ENCODE measurements at regions not wholly inside any gene's neighbourhood (a gene's known extent, or its start where the extent isn't known, plus 50 kb on each side); places are given as distances from the start of the nearest gene placed in this dataset.
"Not testable (repeated sequence)": the region's sequence is repeated elsewhere in the genome, so short reads cannot be mapped to it uniquely, and the experiment has no call there.

DNA sequence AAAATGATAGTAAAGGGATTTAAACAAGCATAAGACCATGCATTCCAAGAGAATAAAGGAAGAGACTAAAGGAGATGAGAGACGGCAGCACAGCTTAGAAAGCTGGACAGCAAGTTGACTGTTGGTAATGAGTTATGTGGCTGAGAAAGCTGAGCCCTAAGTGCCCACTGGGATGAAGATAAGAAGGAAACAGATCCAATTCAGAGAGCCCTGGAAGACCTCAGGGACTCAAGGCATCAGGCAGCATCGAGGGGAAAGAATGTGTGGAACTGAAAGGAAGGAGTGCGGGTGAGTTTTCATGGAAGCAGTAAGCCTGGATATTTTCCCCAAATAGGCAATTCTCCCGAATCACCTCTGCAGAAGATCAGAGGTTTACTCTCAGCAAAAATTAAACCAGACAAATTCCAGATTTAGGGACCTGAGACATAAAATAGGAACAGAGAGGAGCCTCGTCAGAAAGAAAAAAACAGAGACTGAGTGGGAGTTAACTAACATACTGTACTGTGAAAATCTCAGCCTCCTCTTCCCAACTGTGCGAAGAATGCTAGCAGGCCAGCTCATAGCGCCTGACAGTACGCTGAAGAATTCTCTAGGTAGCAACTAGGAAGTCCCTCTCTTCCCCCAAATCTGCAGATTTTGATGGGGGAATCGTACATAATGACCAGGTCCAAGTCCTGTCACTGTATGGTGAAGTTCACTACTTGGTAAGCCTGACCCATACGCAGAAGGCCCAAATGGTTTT, 187.7 kb upstream of the TAPT1 start:
- DNase-seq (no peak), ATAC-seq (no peak)
- intact Hi-C loops (cut with DNase I), result no loop called here
- no peak overlapping the region for H3K4me3 ChIP-seq
- H3K36me3 ChIP-seq, result no peaks in the 10 kb centered on the region
- no peaks in the 10 kb centered on the region for H3K4me1 ChIP-seq
- H3K27me3 ChIP-seq, result no peaks in the 10 kb centered on the region
- TF ChIP-seq POLR2A (IDR thresholded peaks at IDR 0.05) (no peak), CTCF (IDR thresholded peaks at IDR 0.05) (no peak)
- no peak overlapping the region for H3K27ac ChIP-seq
- H3K9me3 ChIP-seq, result no peaks in the 10 kb centered on the region
- whole genome bisulfite sequencing (ENCODE audit: insufficient coverage, low coverage, low lambda C conversion rate, missing lambda C conversion rate), result 68% methylated on average over 10 of the region's 10 CpGs

GRCh38 chr4:16411501-16412085, 185.3 kb upstream of the TAPT1 start:
- DNase-seq (no peak), ATAC-seq (no peak)
- Histone ChIP-seq H3K9me3 (no peaks in the 10 kb centered on the region), H3K27me3 (no peaks in the 10 kb centered on the region), H3K4me1 (no peaks in the 10 kb centered on the region), H3K27ac (no peak overlapping the region), H3K36me3 (no peaks in the 10 kb centered on the region), H3K4me3 (no peak overlapping the region)
- TF ChIP-seq CTCF (IDR thresholded peaks at IDR 0.05) (no peak), POLR2A (IDR thresholded peaks at IDR 0.05) (no peak)
- intact Hi-C loops (cut with DNase I), result no loop called here
- 77% methylated on average over 4 of the region's 4 CpGs for WGBS (ENCODE audit: insufficient coverage, low coverage, low lambda C conversion rate, missing lambda C conversion rate)

DNA sequence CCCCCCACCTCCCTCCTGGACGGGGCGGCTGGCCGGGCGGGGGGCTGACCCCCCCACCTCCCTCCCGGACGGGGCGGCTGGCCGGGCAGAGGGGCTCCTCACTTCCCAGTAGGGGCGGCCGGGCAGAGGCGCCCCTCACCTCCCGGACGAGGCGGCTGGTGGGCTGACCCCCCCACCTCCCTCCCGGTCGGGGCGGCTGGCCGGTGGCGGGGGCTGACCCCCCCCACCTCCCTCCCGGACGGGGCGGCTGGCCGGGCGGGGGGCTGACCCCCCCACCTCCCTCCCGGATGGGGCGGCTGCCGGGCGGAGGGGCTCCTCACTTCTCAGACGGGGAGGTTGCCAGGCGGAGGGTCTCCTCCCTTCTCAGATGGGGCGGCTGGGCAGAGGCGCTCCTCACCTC, 166.9 kb upstream of the TAPT1 start:
- H3K9me3 ChIP-seq; H3K4me1 ChIP-seq; H3K27me3 ChIP-seq; ATAC-seq; intact Hi-C loops (cut with DNase I); H3K4me3 ChIP-seq; DNase-seq; H3K36me3 ChIP-seq; H3K27ac ChIP-seq: not testable (repeated sequence)
- WGBS (ENCODE audit: insufficient coverage, low coverage, low lambda C conversion rate, missing lambda C conversion rate), result no CpG with 5 or more reads among the region's 32 CpGs

DNA sequence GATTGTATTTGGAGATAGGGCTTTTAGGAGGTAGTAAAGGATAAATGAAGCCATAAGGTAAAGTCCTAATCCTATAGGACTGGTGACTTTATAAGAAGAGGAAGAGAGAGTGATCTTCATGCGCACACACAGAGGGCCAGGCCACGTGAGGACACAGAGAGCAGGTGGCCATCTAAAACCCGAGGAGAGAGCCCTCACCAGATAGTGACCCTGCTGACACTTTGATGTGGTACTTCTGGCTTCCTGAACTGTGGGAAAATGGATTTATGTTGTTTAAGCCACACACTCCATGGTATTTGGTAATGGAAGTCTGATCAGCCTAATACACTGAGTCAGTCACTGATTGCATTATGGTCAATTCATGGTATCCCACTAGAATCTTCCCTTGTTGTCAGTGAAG, 164.9 kb upstream of the TAPT1 start:
- Histone ChIP-seq H3K4me1 (no peaks in the 10 kb centered on the region), H3K4me3 (no peak overlapping the region), H3K36me3 (no peaks in the 10 kb centered on the region), H3K9me3 (no peaks in the 10 kb centered on the region), H3K27me3 (no peaks in the 10 kb centered on the region), H3K27ac (no peak overlapping the region)
- no peak for TF ChIP-seq POLR2A (IDR thresholded peaks at IDR 0.05)
- no peak for TF ChIP-seq CTCF (IDR thresholded peaks at IDR 0.05)
- 67% methylated on average over 3 of the region's 3 CpGs for WGBS (ENCODE audit: insufficient coverage, low coverage, low lambda C conversion rate, missing lambda C conversion rate)
- intact Hi-C loops (cut with DNase I), result no loop called here
- ATAC-seq (no peak), DNase-seq (no peak)

GRCh38 chr4:16387448-16387847, 161.2 kb upstream of the TAPT1 start:
- no peak overlapping the region for H3K4me3 ChIP-seq
- intact Hi-C loops (cut with DNase I), result no loop called here
- WGBS (ENCODE audit: insufficient coverage, low coverage, low lambda C conversion rate, missing lambda C conversion rate), result 53% methylated on average over 1 of the region's 1 CpG
- H3K4me1 ChIP-seq, result no peaks in the 10 kb centered on the region
- no peak for TF ChIP-seq POLR2A (IDR thresholded peaks at IDR 0.05)
- no peak for TF ChIP-seq CTCF (IDR thresholded peaks at IDR 0.05)
- DNase-seq (no peak), ATAC-seq (no peak)
- H3K27ac ChIP-seq, result no peak overlapping the region
- no peaks in the 10 kb centered on the region for H3K9me3 ChIP-seq
- H3K36me3 ChIP-seq, result no peaks in the 10 kb centered on the region
- no peaks in the 10 kb centered on the region for H3K27me3 ChIP-seq
